ENCODE measurements at regions not wholly inside any gene's neighbourhood (a gene's known extent, or its start where the extent isn't known, plus 50 kb on each side); places are given as distances from the start of the nearest gene placed in this dataset.
"Not testable (repeated sequence)": the region's sequence is repeated elsewhere in the genome, so short reads cannot be mapped to it uniquely, and the experiment has no call there.

DNA sequence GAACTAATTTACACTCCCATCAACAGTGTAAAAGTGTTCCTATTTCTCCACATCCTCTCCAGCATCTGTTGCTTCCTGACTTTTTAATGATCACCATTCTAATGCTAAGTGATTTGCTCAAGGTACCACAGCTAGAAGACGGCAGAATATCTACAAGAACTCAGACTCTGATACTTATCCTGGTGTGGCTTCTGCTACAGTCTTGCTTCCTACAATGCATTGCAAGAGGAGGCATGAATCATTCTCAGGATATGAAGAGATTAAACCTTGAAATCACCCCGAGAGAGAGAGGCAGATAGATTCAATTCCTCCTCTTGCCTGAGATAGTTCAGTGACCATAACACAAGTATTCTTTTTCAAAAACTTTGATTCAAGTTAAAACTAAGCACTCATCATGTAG, 306.4 kb downstream of the TBC1D4 start:
- DNase-seq, result no peak

DNA sequence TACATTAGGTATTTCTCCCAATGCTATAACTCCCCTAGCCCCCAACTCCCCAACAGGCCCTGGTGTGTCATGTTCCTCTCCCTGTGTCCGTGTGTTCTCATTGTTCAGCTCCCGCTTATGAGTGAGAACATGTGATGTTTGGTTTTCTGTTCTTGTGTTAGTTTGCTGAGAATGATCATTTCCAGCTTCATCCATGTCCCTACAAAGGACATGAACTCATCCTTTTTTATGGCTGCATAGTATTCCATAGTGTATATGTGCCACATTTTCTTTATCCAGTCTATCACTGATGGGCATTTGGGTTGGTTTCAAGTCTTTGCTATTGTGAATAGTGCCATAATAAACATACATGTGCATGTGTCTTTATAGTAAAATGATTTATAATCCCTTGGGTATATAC, 306.9 kb downstream of the TBC1D4 start:
- DNase-seq, result not testable (repeated sequence)

GRCh38 chr13:75174481-75174880, 307.5 kb downstream of the TBC1D4 start:
- no peak for DNase-seq

DNA sequence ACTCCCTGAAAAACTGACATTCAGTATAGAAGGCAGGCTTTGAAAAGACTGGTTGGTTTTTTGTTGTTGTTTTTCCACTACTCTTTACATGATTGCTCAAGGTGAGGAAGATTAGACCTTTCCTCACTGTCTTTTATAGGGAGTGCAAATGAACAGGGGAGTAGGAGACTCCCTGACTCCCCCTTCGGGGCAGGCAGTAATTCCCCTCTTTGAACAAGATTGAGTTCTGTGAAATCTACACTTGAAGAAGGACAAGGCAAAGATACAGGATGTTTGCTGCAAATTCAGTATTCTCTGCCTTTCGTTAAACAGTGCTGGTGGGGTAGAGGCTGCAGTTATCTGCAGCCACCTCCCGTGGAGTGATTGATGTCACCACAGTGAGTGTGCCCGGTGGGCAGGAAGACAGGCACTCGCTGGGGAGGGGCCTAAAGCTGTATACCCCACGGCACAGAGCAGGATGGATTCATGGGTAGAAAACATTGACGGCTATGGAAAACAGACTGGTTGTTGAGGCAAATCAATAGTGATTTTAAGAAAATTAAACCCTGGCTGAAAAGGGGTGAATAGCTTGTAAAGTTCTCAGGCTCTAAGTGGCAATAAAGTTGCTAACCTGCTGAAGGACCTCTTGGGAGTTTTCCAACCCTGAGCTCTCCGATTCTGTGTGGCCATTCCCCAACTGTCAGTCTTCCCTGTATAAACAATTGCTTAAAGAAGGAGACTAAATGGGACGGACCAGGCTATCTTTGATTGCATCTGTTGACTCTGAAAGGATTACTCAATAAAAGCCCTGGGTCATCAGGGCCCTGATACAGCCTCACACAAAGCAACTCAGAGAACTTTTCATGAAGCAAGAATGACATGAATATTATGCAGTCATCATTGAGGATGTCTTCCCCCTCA, 308.3 kb downstream of the TBC1D4 start:
- no peak for DNase-seq

GRCh38 chr13:75170311-75170710, 311.7 kb downstream of the TBC1D4 start:
- no peak for DNase-seq

- no peak for DNase-seq
Observed at GRCh38 chr13:75165543-75166230, 316.3 kb downstream of the TBC1D4 start.

- no peak for DNase-seq
Observed at GRCh38 chr13:75161804-75162203, 320.2 kb downstream of the TBC1D4 start.

DNA sequence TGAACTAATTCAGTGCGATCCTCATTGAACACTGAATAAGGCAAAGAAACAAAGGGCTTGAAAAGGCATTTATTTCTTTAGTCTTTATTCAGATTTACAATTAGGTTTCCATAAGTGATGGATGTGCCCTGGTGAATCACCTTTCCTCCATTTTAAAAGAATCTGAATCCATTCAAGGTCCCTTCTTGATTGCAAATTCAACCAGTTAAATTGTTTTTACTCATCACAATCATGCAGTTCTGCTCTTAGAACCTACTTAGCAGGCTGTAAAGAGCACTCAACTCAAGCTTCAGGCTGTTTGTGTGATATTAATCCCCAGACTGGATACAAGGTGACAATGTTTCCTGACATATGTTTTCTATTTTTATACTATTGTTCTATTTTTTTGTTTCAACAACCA, 321.0 kb downstream of the TBC1D4 start:
- no peak for DNase-seq

GRCh38 chr13:75154331-75154730, 327.6 kb downstream of the TBC1D4 start:
- DNase-seq, result no peak

DNA sequence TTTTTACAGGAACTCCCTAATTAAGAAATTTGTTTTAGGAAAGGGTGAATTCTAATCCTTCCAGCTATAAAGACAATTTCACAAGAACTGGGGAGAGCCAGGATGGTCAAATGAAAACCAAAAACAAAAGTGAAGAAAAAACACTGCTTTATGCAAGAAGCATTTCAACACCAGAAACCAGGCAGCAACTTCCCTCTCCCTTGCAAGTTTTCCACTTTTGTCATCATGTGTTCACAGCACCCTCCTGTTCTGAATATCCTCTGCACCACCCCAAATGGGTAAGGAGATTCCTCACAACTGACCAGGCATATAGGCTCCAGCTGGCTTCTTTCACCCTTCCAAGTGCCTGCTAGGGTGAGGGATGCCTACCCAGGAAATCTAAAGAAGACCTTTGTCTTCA, 328.1 kb downstream of the TBC1D4 start:
- no peak for DNase-seq

DNA sequence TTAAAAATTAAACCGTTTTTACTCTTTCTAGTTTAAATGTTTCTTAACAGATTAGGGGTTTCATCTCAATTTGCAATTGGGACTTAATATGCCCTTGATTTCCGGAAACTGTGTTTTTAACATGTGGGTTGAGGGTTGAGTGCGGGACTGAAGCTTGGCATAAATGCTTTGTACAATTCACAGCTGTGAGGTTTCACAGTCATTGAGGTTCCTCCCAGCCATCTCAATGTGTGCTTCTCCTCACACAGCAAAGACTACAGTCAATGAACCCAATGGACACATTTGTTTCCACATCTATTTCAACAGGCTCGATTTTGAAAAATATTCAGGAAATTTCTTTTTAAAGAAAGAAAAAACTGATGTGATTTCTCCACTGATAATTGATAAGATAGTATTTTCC, 328.6 kb downstream of the TBC1D4 start:
- DNase-seq, result no peak

- DNase-seq, result no peak
Observed at GRCh38 chr13:75151081-75151643, 330.8 kb downstream of the TBC1D4 start.

DNA sequence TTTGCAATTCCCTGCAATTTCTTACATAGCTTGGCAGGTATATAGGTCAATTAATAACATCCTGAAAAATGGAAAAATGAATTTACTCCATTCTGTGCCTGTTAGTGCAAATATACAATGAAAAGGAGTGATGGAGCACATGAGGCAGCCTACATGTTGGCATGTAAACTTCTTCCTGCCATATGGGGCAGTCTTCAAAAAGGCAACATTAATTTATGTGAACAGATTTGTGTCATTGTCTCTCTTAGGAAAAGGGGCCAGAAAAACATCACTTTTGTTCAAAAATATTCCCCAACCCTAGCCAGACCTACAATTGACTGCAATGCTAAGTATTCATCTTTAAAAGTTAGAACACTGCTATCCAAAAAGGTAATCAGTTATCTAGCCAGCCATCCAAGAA, 332.2 kb downstream of the TBC1D4 start:
- DNase-seq, result no peak

- no peak for DNase-seq
Observed at GRCh38 chr13:75147946-75148345, 334.0 kb downstream of the TBC1D4 start.

- DNase-seq, result no peak
Observed at GRCh38 chr13:75146436-75146835, 335.5 kb downstream of the TBC1D4 start.

DNA sequence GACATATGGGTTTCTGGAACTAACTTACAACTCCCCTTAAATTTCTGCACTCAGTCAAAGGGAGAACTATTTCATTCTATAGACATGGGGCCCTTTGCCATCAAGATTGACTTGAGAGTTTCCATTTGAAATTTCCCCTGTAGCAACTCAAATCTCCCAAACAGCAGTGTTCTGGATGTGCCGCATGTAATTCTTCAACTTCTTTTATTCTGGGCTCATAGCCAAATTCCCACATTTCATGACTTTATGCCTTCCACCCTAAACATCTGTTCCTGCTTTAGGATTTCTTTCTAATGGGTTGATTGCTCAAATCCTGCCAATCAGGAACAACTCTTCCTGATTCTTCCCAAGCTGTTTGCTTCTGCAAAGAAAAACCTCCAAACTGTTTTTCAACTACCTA, 336.0 kb downstream of the TBC1D4 start:
- DNase-seq, result no peak

DNA sequence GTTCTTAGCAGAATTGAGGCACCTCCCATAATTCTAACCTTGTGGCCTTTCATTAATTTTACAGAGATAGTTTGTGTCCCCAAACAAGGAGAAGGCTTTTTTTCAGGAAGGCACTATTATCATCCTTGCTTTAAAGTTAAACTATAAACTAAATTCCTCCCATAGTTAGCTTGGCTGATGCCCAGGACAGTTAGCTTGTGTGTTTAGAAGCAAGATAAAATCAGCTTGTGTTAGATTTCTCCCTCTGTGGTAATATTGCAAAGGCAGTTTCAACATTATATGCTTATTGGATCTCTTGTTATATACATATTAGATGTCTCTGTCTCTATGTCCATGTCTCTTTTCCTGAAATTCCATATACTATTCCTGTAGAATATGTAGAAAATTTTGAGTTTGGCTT, 342.7 kb downstream of the TBC1D4 start:
- DNase-seq, result no peak

DNA sequence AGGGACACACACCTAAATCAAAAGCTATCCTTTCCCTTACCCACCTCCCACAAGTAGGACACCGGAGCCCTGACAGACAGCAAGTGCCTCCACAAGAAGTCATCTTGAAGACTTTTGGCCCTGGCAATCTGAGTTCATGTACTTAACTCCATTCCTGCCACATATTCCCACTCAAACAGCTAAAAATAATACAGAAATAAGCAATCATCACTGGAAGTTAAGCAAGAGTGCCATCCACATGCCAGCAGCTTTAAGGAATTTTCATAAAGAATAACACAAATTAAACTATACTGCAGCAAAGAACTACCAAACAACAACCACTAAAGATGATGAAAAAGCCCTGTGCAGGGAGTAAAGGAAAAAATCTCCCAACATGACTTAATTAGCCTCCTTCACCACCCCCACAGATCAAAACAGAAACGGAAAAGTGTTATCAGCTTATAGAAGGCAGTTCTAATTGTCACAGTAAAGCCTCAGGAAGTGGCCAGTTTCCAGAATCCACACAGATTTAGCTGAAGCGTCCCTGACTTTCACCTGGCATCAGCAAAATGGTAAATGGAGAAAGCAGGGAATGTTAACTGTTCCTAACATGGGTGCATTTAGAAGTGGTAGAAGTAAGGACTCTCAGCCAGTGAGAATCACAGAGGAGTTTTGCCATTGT, 343.9 kb downstream of the TBC1D4 start:
- DNase-seq, result no peak

DNA sequence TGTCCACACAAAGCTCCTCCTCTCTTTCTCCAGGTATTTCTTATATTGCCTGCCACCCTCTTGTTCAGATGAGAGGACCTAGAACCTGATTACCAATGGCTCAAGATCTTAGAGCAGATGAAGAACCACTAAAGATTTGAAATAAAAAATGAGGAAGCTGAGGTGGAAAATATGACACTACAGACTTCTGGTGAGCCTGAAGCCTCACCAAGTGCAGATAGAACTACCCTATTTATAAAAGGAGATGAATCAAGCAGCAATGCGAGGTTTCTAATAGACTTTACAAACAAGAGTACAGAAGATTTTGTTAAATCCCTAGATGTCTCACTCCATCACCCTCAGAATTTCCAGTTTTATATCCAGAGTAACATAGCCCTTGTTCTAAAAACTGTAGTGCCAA, 345.8 kb downstream of the TBC1D4 start:
- DNase-seq, result no peak

DNA sequence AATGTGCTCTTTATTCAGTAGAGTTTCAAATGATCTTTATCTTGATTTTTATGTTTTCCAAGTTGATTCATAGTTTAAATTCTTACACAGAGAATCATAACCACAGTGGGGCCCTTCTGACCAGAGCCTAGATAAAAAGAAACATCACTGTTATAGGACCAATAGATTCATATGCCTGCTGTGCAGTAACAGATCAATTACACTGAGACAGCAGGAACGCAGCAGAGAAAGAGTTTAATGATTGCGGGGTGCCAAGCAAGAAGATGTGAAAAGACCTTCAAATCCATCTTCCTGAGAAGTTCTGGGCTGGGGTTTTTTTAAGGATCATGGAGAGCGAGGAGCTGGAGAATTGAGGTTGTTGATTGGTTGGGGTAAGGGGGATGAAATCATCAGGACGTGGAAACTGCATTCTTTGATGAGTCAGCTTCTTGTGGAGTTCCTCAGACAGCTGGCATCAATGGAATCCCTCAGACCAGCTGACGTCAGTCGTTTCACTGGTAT, 346.6 kb downstream of the TBC1D4 start:
- no peak for DNase-seq

- DNase-seq, result no peak
Observed at GRCh38 chr13:75132701-75133695, 349.0 kb downstream of the TBC1D4 start.

- no peak for DNase-seq
Observed at GRCh38 chr13:75129331-75129730, 352.6 kb downstream of the TBC1D4 start.

Measured in NCI-H1048 (cell line).